Parathyroid adenoma (tissue), 2 donors: ENCODE measurements at regions not wholly inside any gene's neighbourhood (a gene's known extent, or its start where the extent isn't known, plus 50 kb on each side); places are given as distances from the start of the nearest gene placed in this dataset.
"Not testable (repeated sequence)": the region's sequence is repeated elsewhere in the genome, so short reads cannot be mapped to it uniquely, and the experiment has no call there.

Experiments
- H2AFZ ChIP-seq: fragments of 300-600 bp; sonication (generic); one replicate; pipeline ENCODE4 v1.7.0; 2017; ENCODE audit warnings: antibody characterized with exemption, mild to moderate bottlenecking
- H3K27ac ChIP-seq: fragments of 300-600 bp; sonication (generic); one replicate; pipeline ENCODE4 v1.7.0; 2017
- H3K27me3 ChIP-seq: fragments of 300-600 bp; sonication (generic); one replicate; pipeline ENCODE4 v1.7.0; 2017; ENCODE audit warnings: low read length; ENCODE audit not compliant: control insufficient read depth, insufficient read depth
- H3K36me3 ChIP-seq: fragments of 300-600 bp; sonication (generic); one replicate; pipeline ENCODE4 v1.7.0; 2017; ENCODE audit warnings: low read length; ENCODE audit not compliant: control insufficient read depth, insufficient read depth
- H3K4me1 ChIP-seq: fragments of 300-600 bp; sonication (generic); one replicate; pipeline ENCODE4 v1.7.0; 2017; ENCODE audit warnings: control low read depth
- H3K4me2 ChIP-seq: fragments of 300-600 bp; sonication (generic); one replicate; pipeline ENCODE4 v1.7.0; 2017; ENCODE audit warnings: low read length
- H3K4me3 ChIP-seq: fragments of 300-600 bp; sonication (generic); one replicate; pipeline ENCODE4 v1.7.0; 2017; ENCODE audit warnings: low read depth, low read length
- H3K79me2 ChIP-seq: fragments of 300-600 bp; sonication (generic); one replicate; pipeline ENCODE4 v1.7.0; 2017; ENCODE audit warnings: control low read depth
- H3K9ac ChIP-seq: fragments of 300-600 bp; sonication (generic); one replicate; pipeline ENCODE4 v1.7.0; 2017; ENCODE audit warnings: mild to moderate bottlenecking
- H3K9me3 ChIP-seq: fragments of 300-600 bp; sonication (generic); one replicate; pipeline ENCODE4 v1.7.0; 2017; ENCODE audit warnings: low read length; ENCODE audit not compliant: control insufficient read depth
- TF ChIP-seq, protein P1 (sequence below): fragments of 300-600 bp; sonication (generic); IDR thresholded peaks from one replicate; pipeline ENCODE4 v1.7.0; 2017; ENCODE audit warnings: antibody characterized with exemption, mild to moderate bottlenecking
- donor health status: primary hyperparathyroidism.

DNA sequence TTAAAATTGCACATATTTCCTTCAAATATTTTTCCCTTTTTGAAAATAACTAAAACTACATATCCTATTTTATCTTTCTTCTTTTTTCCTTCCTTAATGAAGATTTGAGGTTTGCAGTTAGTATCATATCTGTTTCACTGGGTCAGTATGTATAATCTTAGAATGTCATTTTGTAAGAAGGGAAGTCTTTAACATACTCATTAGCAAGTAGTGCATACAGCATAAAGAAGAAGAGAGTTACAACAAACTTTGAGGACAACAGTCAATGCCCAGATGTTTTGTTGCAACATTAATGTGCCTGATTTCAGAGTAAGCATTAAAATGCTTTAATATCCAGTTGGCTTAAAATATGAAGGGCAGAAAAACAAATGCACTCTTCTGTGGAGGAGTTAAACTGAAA is 176.9 kb upstream of the FBXO33 start:
- no peaks in the 10 kb centered on the region for H3K79me2 ChIP-seq
- TF ChIP-seq, protein P1, sequence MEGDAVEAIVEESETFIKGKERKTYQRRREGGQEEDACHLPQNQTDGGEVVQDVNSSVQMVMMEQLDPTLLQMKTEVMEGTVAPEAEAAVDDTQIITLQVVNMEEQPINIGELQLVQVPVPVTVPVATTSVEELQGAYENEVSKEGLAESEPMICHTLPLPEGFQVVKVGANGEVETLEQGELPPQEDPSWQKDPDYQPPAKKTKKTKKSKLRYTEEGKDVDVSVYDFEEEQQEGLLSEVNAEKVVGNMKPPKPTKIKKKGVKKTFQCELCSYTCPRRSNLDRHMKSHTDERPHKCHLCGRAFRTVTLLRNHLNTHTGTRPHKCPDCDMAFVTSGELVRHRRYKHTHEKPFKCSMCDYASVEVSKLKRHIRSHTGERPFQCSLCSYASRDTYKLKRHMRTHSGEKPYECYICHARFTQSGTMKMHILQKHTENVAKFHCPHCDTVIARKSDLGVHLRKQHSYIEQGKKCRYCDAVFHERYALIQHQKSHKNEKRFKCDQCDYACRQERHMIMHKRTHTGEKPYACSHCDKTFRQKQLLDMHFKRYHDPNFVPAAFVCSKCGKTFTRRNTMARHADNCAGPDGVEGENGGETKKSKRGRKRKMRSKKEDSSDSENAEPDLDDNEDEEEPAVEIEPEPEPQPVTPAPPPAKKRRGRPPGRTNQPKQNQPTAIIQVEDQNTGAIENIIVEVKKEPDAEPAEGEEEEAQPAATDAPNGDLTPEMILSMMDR: no peak
- H3K4me1 ChIP-seq: no peaks in the 10 kb centered on the region
- H2AFZ ChIP-seq: no peak overlapping the region
- no peaks in the 10 kb centered on the region for H3K9me3 ChIP-seq
- H3K27ac ChIP-seq: no peak overlapping the region
- no peaks in the 10 kb centered on the region for H3K27me3 ChIP-seq
- H3K4me2 ChIP-seq: no peak overlapping the region
- H3K4me3 ChIP-seq: no peak overlapping the region
- H3K36me3 ChIP-seq: no peaks in the 10 kb centered on the region
- H3K9ac ChIP-seq: no peak overlapping the region

DNA sequence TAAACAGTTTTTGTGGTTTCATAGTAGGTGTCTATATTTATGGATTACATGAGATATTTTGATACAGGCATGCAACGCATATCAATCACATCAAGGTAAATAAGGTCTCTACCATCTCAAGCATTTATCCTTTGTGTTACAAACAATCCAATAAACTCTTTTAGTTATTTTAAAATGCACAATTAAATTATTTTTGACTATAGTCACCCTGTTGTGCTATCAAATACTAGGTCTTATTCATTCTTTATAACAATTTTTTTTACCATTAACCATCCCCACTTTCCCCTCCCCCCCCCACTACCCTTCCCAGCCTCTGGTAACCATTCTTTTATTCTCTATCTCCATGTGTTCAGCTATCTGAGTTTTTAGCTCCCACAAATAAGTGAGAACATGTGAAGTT is 175.7 kb upstream of the FBXO33 start:
- no peak overlapping the region for H3K4me2 ChIP-seq
- H3K9ac ChIP-seq: no peak overlapping the region
- no peaks in the 10 kb centered on the region for H3K79me2 ChIP-seq
- no peaks in the 10 kb centered on the region for H3K27me3 ChIP-seq
- H2AFZ ChIP-seq: no peak overlapping the region
- no peak overlapping the region for H3K4me3 ChIP-seq
- H3K9me3 ChIP-seq: no peaks in the 10 kb centered on the region
- H3K36me3 ChIP-seq: no peaks in the 10 kb centered on the region
- no peaks in the 10 kb centered on the region for H3K4me1 ChIP-seq
- H3K27ac ChIP-seq: no peak overlapping the region
- TF ChIP-seq, protein P1: no peak

DNA sequence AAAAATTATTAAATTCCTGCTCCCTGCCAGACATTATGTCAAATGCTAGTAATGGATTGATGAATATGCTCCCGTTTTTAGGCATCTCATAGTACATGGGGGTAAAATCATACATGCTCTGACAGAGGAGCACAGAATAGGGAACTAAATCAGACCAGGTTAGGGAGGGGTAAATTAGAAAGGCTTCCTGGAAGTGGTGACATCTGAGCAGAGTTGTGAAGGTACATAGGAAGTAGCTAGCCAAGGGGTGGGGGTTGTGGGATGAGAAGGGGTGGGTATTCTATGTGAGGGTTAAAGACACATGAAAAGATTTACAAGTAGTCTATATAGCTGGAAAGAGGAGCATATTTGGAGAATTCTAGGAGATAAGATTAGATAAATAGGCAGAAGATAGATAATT is 171.7 kb upstream of the FBXO33 start:
- TF ChIP-seq, protein P1: no peak
- Histone ChIP-seq H3K27ac (no peak overlapping the region), H3K4me1 (no peaks in the 10 kb centered on the region), H3K4me2 (no peak overlapping the region), H3K79me2 (no peaks in the 10 kb centered on the region), H3K36me3 (no peaks in the 10 kb centered on the region), H3K9ac (no peak overlapping the region), H3K27me3 (no peaks in the 10 kb centered on the region), H2AFZ (no peak overlapping the region), H3K9me3 (no peaks in the 10 kb centered on the region), H3K4me3 (no peak overlapping the region)

DNA sequence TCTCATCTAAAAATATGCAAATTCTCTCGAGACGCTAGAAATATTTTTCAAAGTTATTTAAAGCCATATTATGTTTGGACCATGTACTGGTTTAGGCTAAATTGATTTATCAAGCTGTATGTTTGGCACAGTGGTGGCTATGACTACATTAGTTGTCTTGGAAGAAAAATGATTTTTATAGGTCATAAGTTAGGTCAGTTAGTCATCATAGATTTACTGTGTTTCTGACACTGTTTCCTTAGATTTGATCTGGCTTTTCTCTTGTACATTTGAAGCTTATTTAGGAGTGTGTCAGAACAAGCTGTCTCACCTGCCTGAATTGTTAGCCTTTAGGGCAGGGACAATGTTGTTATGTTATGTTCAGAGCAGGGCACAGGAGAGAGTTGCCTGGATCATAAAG is 161.1 kb upstream of the FBXO33 start:
- Histone ChIP-seq H3K79me2 (no peaks in the 10 kb centered on the region), H3K4me1 (no peaks in the 10 kb centered on the region), H3K27me3 (no peaks in the 10 kb centered on the region), H3K9ac (no peak overlapping the region), H3K4me2 (no peak overlapping the region), H3K27ac (no peak overlapping the region), H3K36me3 (no peaks in the 10 kb centered on the region), H3K4me3 (no peak overlapping the region), H3K9me3 (no peaks in the 10 kb centered on the region), H2AFZ (no peak overlapping the region)
- TF ChIP-seq, protein P1: no peak

DNA sequence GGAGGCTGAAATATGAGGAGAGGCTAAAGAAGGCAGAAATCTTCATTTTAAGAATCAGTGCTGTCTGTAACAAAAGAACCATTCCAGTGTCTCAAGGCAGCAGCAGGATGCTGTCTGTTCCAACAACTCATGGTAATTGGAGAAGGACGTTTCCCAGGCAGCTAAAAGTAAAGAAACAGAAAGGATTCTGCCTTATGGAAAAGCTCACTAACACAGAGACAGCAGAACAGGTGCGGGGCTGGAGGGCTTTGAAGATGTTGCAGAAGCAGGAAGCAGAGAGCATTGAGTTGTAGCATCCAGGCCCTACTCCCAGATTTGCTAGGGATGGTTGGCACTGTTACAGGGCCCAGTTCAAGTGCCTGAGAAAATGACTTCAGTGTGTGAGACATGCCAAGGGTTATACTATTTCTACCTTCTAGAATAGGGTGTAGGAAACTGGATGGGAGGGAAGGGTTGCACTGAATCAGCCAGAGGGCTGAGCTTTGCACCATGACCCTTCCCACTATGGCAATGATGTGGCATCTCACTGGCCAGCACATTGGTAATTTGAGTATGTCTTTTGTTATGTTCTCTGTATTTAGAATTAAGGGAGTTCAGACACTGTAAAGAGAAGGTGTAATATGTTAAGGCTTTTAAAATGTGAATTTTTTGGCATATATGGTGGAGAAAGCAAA is 160.0 kb upstream of the FBXO33 start:
- no peaks in the 10 kb centered on the region for H3K9me3 ChIP-seq
- H3K36me3 ChIP-seq: no peaks in the 10 kb centered on the region
- H3K79me2 ChIP-seq: no peaks in the 10 kb centered on the region
- H3K27ac ChIP-seq: no peak overlapping the region
- TF ChIP-seq, protein P1: no peak
- no peaks in the 10 kb centered on the region for H3K27me3 ChIP-seq
- no peak overlapping the region for H3K9ac ChIP-seq
- H3K4me2 ChIP-seq: no peak overlapping the region
- no peak overlapping the region for H3K4me3 ChIP-seq
- H2AFZ ChIP-seq: no peak overlapping the region
- H3K4me1 ChIP-seq: no peaks in the 10 kb centered on the region

DNA sequence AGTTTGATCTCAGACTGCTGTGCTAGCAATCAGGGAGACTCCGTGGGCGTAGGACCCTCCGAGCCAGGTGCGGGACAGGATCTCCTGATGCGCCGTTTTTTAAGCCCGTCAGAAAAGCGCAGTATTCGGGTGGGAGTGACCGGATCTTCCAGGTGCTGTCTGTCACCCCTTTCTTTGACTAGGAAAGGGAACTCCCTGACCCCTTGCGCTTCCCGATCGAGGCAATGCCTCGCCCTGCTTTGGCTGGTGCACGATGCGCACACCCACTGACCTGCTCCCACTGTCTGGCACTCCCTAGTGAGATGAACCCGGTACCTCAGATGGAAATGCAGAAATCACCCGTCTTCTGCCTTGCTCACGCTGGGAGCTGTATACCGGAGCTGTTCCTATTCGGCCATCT is 157.6 kb upstream of the FBXO33 start:
- not testable (repeated sequence) for H3K79me2 ChIP-seq, H2AFZ ChIP-seq, H3K27me3 ChIP-seq, H3K9ac ChIP-seq, H3K4me3 ChIP-seq, H3K9me3 ChIP-seq, H3K27ac ChIP-seq, H3K4me1 ChIP-seq, H3K36me3 ChIP-seq, H3K4me2 ChIP-seq
